Medulla oblongata (tissue), 1 donor: ENCODE measurements at regions not wholly inside any gene's neighbourhood (a gene's known extent, or its start where the extent isn't known, plus 50 kb on each side); places are given as distances from the start of the nearest gene placed in this dataset.
A peak's percentile ranks its signal among the peaks of the same experiment; 100 is the strongest.
"Not testable (repeated sequence)": the region's sequence is repeated elsewhere in the genome, so short reads cannot be mapped to it uniquely, and the experiment has no call there.

Source experiments
- DNase-seq: peaks from one replicate; pipeline ENCODE4 v3.0.0-alpha.2; 2015; ENCODE audit errors: extremely low spot score

GRCh38 chr2:195572895-195573683 lies 83.9 kb upstream of the SLC39A10 start:
- DNase-seq, result no peak

- DNase-seq, result no peak
Observed at GRCh38 chr2:195570329-195570728, 86.7 kb upstream of the SLC39A10 start.

- no peak for DNase-seq
Observed at GRCh38 chr2:195569255-195569654, 87.8 kb upstream of the SLC39A10 start.

GRCh38 chr2:195564625-195565135 lies 92.3 kb upstream of the SLC39A10 start:
- DNase-seq, result not testable (repeated sequence)

GRCh38 chr2:195563857-195564512 lies 93.0 kb upstream of the SLC39A10 start:
- no peak for DNase-seq

- no peak for DNase-seq
Observed at GRCh38 chr2:195562570-195563566, 94.2 kb upstream of the SLC39A10 start.

- no peak for DNase-seq
Observed at GRCh38 chr2:195561116-195561921, 95.7 kb upstream of the SLC39A10 start.

GRCh38 chr2:195560209-195560895 lies 96.7 kb upstream of the SLC39A10 start:
- DNase-seq, result no peak

GRCh38 chr2:195559431-195559914 lies 97.6 kb upstream of the SLC39A10 start:
- DNase-seq, result peak; percentile 66

- DNase-seq, result no peak
Observed at GRCh38 chr2:195555971-195556370, 101.1 kb upstream of the SLC39A10 start.

- DNase-seq, result peak; percentile 41
Observed at GRCh38 chr2:195552581-195552980, 104.4 kb upstream of the SLC39A10 start.

GRCh38 chr2:195548198-195548940 lies 108.7 kb upstream of the SLC39A10 start:
- DNase-seq, result no peak

- DNase-seq, result not testable (repeated sequence)
Observed at GRCh38 chr2:195547268-195547840, 109.7 kb upstream of the SLC39A10 start.

GRCh38 chr2:195545811-195546210 lies 111.2 kb upstream of the SLC39A10 start:
- no peak for DNase-seq

- DNase-seq, result no peak
Observed at GRCh38 chr2:195543902-195544894, 112.8 kb upstream of the SLC39A10 start.

- DNase-seq, result no peak
Observed at GRCh38 chr2:195543063-195543462, 114.0 kb upstream of the SLC39A10 start.

GRCh38 chr2:195542067-195542466 lies 115.0 kb upstream of the SLC39A10 start:
- DNase-seq, result no peak

GRCh38 chr2:195538937-195539336 lies 118.1 kb upstream of the SLC39A10 start:
- no peak for DNase-seq
